Stimulated activated CD8-positive, alpha-beta memory T cell treated with anti-CD3 and anti-CD28 coated beads, Interleukin-15, amount 100 ng/mL, for 4 hours (primary cell): ENCODE measurements at regions not wholly inside any gene's neighbourhood (a gene's known extent, or its start where the extent isn't known, plus 50 kb on each side); places are given as distances from the start of the nearest gene placed in this dataset.

Source experiments
- DNase-seq, 2 donors: peaks; one replicate each; pipeline ENCODE4 v3.0.0-alpha.2; 2020; ENCODE audit warnings: low read depth in 2 of 2

DNA sequence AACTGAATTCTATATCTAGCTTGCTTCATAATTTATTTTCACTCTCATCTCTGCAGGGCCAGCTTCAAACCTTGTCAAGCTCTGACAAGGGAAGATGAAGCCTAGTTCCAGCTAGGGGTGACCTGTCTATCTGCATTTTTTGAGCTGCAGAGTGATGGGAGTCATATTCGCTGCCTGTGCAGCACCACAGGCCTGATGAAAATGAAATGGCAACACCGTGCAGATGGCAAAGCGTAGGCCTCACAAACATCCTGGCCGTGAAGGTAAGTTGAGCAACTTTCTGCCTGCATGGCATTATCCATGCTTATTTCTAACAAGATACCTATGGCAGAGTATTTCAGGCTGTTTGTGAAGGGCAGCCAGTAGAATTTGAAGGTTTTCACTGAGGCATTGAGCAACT is 86.4 kb upstream of the C1QTNF9B start:
- DNase-seq, result no peak

DNA sequence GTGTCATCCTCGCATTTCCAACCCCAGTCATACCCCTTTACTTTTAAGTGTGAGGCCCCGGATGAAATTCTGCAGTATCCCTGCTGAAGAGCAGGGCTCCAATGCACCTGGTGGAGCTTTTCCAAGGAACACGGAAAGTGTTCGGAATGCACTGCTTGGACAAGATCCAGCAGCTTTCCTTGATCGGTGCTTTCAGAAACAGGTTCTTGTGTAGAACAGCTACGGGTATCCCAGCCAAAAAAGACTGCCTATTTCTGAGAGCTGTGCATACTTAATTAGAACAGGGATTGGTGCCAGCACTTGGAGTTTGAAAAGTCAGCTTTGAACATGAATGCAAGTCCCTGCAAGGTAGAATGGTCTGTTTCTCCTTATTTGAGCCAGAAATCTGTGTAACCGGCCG is 87.2 kb upstream of the C1QTNF9B start:
- no peak for DNase-seq

DNA sequence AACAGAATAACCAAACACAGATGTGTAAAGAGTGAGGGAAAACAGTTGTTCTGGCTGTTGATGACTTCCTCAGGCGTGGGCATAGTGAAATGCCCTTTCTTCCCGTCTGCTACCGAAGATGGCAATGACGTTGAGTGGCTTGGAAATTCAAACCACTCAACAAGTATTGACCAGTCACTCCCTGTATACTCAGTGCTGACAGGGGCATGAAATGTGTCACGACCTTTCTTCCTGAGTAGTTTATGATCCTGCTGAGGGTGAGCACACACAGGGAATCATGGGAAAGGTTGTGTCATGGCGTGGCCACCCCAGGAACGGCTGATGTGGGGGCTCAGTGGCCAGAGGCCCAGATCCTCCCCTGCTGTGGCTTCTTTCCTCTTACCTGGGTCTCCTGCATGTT is 87.8 kb upstream of the C1QTNF9B start:
- no peak for DNase-seq

DNA sequence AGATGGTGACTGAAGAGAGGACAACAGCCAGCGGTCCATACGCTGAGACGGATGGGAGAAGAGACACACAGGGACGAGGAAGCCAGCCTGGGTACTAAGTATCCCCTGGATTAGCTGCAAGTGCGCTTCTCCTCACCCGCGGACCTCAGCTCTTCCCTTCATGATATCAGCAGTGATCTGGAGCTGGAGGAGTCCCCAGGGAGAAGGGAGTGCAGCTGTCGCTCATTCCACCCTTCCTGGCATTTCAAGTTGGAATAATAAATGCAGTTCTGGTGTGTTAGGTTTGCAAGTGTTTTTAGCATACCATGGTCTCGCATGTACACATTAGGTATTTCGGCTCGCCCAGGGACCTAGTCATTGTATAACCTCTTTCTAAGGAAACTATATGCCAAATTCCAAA is 88.5 kb upstream of the C1QTNF9B start:
- no peak for DNase-seq

DNA sequence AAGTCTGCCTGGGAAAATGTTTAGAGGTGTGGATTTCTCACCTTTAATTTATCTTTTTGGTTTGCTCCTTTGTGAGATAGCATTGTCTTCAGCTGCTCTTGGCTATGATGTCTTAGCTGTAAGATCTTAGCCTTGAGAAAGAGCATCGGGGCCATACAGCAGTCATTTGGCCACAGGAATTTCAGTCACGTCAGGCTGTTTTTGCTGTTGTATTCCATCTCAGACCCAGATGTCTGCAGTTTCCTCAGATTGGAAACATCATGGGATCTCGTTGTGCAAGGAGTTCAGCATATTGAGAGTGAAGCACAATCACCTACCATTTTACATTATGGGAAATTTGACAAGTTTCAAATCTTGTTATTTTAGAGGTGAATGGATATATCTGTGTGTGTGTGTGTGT is 89.3 kb upstream of the C1QTNF9B start:
- DNase-seq, result no peak

DNA sequence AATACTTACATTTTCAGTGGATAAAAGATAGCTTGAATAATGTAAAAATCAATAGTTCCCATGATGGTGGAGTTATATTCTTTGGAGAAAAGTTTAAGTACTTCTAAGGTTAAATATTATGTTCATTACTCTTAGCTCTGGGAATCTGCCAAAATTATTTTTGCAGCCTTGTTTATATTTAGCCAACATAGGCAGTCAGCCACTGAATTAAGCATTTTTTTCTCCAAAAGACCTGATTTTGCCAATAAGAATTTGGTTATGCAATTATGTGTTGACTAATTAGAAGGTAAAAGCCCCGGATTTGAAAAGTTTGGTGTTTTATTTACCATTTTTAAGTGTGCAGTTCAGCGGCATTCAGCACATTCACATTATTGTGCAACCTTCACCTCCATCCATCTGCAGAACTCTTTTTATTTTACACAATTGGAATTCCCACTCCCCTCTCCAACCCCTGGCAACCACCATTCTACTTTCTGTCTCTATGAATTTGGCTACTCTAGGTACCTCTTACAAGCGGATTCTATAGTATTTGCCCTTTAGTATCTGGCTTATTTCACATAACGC is 90.1 kb upstream of the C1QTNF9B start:
- no peak for DNase-seq

DNA sequence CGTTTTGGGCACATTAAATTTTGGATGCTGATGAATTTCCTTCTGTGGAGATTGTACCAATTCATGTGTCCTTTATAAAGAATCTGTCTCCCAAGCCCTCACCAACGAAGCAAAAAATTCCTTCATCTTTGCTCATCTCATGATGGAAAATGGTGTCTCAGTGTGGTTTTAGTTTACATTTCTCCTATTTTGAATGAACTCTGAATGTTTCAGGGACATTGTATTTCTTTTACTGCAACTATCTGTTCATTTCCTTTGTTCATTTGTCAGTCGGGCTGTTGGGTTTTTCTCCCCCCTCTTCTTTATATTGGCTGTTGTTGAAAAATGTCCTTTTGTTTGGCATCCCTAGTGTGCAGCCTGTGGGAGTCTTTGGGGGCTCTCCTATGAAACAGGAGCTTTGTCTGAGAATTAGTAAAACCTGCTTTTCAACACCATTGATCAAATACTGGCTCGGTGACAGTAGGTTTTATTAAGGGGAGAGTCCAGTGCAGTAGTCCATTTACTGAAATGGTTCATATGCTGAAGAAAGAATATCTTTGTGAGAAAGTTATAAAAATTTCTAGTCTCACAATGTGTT is 91.3 kb upstream of the C1QTNF9B start:
- DNase-seq, result no peak

DNA sequence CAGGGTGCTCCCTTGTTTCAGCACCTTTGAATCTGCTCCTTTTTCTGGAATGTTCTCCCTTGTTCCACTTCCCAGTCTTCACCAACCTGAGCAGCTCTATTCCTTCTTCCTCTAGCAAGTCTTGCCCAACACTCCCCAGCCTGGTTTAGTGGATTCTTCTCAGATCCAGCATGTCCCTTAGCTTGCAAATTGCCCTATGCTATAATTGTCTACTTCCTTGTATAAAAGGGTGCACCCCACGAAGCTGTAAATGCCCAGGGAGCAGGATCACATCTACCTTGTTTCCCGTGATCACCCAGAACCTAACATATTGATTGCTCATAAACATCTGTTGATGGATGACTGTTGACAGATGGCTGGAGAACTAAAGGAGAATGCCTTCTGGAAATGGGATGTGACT is 93.2 kb upstream of the C1QTNF9B start:
- no peak for DNase-seq

DNA sequence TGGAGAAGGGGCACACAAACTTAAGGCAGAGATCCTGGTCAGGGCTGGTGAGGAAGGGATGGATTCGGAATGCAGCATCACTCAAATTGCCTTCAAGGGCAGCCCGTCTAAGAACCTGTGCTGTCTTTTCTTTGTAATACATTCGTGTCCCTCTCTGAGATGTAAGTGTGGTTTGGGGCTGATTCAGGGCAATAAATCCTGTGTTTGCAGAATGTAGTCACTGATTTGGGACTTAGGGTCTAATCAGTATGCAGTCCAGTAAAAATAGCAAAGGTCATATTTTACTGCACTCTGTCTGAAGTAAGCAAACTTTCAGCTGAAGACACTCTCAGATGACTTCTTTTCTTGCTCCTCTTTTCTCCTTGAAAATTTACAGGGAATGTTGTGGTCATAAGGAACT is 93.8 kb upstream of the C1QTNF9B start:
- DNase-seq, result no peak

DNA sequence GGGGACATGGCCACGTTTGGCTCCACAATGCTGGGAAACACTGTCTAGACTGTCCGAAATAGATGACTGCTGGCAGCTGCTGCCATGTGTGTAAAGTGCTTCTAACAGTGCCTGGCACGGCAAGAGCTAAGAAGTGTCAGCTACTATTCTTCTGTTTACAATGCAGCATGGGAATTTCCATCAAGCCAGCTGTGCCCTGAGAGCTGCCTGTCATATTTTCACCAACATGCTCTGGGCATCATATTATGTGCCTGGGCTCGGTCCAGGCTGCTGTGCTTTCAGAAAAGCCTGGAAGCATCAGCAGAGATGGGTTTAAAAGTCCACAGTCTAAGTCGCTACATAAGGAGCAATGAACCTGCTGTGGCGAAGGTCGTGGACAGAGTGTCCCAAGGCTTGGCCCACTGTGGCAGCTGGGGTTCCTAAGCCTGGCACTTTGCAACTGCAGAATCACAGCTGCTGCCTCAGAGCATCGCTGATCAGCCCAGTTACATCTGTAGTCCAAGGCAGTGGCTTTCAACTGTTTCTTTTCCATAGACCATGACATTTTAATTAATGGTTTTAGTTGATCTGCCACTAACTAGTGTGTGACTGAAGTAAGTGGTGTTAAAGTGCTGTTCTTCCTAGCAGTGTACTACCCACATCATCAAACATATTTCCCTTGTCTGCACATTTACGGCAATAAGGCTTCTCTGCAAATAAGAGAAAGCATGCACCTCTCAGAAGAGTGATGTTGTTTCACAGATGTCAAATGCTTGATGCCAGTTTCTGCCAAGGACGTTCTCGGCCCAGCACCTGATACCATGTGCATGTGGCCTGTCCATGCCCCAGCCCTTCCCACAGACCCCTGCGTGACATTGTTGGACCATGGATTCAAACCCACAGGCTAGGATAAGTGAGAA is 95.7 kb upstream of the C1QTNF9B start:
- no peak for DNase-seq

DNA sequence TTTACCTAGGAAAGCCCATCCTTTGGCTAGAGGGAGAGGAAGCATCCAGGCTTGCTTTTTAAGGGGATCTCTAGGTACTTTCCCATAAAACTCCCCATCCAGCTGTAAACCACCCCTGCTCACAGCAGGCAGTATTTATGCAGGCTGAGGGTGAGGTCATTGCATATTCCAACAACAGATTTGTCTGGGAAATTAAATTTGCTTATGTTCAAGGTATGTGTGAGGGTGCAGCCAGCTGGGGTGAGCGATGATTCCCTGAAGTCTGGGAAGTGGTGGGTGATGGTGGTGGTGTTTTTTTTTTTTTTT is 96.3 kb upstream of the C1QTNF9B start:
- DNase-seq, result no peak

DNA sequence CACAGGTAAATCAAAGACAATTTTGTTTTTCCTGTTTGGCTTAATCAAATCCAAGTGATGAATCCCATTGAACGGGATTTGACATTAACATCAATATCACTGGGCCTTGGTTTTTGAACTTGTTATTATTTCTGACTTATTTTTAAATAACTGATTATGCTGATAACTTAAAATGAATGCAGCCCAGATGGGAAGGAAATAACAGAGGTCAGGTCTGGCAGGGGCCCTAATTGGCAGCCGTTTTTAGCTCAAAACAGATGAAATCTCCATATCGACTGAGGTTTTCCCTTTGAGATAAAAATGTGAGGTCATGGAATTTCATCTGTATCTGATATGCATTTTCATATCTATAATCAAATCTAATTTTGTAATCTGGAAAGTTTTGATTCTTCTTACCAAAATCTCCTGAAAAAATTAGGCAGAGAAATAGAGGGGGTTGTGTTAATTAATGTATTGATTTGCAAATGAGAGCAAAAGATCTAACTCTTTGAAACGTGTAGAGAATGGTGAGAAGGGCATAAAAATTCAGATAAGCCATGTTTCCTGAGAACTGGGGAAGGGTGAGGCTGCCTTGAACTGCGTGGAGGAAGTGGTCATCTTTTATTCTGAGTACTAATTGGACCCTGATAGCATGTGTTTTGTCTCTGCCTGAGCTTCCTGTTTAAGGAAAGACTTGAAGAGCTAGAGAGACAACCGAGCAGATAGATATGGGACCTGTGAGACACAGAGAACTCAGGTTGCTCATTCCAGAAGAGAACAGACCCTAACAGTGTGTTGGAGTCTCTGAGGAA is 98.2 kb upstream of the C1QTNF9B start:
- no peak for DNase-seq

DNA sequence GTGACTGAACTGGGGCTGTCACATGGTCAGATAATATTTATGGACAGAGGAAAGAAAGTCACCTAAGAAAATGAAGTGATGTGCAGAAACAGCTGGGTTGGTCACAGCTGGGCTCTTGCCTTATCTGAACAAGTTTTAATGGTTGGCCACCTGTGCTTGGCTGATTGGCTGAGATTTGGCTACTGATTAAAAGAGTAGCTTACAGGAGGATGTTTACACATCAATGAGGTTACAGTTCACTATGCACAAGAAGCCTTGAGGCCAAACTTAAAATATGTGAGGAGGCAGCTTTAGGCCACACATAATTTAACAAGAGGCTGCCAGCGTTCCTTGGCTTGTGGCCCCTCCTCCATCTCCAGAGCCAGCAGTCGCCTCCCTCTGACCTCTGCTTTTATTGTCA is 99.2 kb upstream of the C1QTNF9B start:
- DNase-seq, result no peak

DNA sequence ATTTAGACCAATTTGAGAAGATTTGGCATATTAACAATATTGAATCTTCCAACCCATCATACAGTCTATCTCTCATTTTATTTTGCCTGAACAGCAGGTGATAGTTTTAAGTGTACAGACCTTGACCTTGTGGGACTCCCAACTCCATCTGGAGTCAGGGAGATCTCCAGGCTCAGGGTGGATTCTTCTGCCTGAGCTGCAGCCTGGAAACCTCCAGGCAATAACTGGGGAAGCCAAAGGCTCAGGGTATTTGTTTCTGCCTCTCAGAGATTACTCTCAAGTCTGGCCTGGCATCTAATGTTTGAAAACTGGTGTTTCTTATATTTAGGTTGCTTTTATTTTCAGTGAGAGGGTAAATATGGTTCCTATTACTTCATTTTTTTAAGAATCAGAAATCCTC is 102.1 kb upstream of the C1QTNF9B start:
- no peak for DNase-seq

DNA sequence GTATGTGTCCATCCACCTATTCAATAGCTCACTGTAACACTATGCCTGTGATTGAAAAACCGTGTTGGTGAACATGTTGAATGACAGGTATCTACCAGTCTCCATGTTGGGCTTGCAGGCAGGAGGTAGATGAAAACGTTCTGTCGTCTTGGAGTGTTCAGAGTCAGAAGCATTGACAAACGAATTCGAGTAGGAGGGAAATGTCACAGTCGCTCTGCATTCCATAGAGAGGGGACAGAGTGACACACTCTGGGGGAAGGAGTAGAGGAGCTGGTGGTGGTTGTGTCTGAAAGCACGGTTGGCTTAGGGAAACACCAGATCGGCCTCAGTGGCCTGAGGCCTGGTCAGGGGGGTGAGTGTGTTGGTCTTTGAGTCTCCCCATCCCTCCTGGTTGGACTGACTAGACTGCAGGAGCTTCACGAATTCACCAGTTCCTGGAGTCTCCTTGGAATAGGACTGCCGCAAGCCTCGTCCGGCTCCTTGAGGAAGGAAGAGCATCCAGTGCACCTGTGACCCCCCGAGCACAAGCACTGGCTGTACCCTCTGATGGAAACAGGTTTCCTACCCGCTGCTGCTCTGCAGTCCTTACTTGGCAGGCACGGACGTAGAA is 105.0 kb upstream of the C1QTNF9B start:
- DNase-seq, result no peak

DNA sequence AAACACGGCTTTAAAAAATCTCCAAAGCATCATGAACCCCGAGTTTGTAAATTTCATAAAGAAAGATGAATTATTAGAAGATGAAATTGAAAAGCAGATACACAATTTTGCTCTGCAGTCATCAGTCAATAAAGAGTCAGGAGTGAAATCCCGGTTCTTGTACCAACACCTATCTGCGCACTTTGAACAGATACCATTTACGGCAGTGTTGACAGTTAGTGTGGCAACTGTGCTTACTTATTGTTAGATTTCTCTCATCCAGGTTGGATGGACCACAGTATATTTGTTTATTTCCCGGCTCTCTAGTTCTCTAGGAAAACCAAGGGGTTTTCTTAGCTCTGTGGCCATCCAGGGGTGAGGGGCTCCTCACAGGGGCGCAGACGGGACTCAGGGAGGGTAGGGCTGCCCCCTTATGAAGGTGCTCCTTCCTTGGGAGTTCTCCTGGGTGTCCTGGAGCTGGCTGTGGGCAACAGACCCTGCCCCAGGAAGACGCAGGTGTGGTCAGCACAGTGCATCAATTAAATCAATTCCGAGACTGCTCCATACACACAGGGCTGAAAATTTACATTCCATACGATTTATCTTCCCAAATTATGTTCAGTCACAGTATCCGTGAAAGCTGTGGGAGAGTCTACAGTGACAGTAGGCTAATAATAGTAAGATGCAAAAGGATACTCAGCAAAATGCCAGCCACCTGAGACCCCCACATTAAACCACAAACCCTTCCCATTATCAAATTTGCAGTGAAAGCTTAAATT is 107.0 kb upstream of the C1QTNF9B start:
- DNase-seq, result no peak

DNA sequence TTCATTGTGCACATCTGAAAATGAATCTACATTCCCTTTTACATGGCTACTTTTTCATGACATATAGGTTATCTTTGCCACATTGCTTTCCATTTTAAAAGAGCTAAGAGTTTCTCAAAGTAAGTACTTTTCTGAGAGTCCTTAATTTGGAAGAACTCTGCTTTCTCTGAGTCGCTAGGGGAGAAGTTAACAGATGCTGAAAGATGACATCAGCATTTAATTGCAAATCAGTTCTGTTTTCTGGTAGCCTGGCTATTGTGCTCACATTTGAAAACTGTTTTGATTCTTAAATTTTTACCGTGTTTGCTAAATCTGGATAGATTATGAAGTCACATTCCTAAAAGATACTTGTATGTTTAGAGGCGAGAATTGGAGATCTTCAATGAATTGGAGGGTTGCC is 107.7 kb upstream of the C1QTNF9B start:
- no peak for DNase-seq

DNA sequence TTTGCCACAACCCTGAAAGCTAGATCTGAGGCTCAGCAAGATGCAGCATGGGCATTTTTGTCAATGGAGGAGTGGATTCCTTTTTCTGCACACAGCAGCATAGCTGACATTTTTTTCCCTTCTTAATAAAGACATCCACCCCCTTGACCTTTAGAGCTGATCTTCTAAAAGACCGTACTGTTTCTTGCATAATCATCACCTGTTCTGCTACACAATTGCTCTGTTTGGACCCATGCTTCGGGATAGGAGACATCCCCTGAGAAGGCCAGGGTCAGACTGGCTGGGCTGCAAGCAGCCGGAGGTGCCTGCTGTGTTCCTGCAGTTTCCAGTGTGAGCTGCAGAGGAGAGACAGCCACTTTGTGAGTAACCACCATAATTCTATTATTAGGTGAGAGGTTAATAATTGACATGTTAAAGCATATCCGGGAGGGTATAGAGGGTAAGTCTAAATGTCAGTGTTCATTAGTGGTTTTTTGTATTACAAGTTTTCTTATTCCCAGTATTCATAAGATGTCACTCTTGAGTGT is 108.5 kb upstream of the C1QTNF9B start:
- no peak for DNase-seq

DNA sequence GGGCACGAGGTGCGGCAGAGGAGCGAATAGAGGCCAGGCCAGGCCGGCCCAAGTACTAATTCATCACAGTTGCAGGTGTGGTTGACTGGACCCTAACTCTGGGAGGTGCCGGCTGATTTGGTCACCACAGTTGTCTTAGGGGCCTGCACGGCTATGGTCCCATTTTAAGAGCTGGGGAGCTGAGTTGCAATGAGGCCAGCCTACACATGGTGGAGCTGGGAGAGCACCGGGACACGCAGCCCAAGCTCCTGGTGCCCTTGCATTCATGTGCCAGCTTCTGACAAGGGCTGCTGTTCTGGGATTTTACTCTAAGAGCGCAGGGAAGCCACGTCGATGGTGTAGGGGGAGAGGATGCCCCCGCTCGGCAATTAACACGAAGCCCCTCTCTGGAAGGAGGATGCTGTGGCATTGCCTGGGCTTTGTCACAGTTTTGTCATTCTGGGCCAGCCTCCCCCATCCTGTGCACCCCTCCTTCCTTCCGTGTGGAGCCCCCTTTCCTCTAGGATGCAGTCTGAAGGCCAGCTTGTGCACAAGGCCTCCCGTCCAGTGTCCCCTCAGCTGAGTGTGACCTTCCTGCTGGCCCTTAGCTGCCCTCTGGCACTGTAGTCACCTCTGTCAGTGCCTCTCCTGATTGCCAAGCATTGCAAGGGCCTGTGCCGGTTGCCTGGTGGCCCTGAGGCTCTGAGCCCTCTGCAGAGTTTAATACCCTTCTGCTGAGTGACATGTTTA is 109.4 kb upstream of the C1QTNF9B start:
- no peak for DNase-seq

DNA sequence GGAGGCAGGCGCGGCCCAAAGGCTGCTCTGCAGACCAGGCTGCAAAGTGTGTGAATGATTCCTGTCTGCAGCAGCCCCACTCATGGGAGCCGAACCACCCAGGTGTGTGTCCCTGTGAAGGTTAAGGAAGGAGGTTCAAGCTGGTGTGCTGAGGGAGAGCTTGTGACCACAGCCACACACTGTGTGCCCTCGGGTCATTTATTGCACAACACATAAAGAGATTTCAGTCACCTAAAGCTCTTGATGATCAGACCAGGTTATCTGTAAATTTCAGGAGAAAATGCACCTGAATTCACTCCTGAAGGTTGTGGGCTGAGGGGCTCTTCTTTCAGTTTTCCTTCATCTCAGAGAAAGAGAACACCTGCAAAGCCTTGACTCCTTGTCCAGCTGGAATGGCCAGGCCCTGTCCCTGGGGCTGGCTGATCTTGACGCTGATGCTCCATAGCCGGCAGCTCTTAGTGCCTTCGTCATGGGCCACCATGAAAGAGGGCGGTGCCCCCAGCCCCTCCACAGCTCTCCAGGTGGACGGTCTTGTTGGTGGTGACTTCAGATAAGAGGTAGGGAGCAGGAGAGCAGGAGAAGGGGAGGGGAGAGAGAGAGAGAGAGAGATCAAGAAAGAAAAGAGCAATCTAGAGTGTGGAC is 110.8 kb upstream of the C1QTNF9B start:
- DNase-seq, result no peak
